Endothelial cell of umbilical vein (primary cell): ENCODE measurements at regions not wholly inside any gene's neighbourhood (a gene's known extent, or its start where the extent isn't known, plus 50 kb on each side); places are given as distances from the start of the nearest gene placed in this dataset.

Source experiments
- BruUV-seq: library from RNA; stranded (reverse); fragments of 400-500 nt; replicated peaks from 2 replicates; lab custom pipeline; 2021; lab: Mats Ljungman, UMichigan
- CTCF ChIA-PET: fragments of 300-600, 350-600 bp; sonication (Branson Sonifier 250); formaldehyde crosslinking; loops from one replicate; lab custom pipeline; 2021; ENCODE audit warnings: antibody characterized with exemption, inconsistent platforms; lab: Charles Lee
- POLR2A ChIA-PET: fragments of 300-600, 350-600 bp; sonication (Branson Sonifier 250); formaldehyde crosslinking; loops from one replicate; lab custom pipeline; 2021; ENCODE audit warnings: antibody characterized with exemption, inconsistent platforms; lab: Charles Lee
- DNase-seq: peaks from one replicate; pipeline ENCODE4 v3.0.0-alpha.2; 2011; ENCODE audit warnings: low read depth, low spot score
- FAIRE-seq: peaks from 2 replicates; lab custom pipeline; 2011; peaks lifted over from hg19 to GRCh38; lab: Jason Lieb, UNC
- H2AFZ ChIP-seq: 2 replicates; pipeline ENCODE4 v1.6.0; 2012; ENCODE audit warnings: low read depth, low read length, control low read depth, inconsistent platforms
- H3K27ac ChIP-seq: 2 replicates; pipeline ENCODE4 v1.5.1; 2011; ENCODE audit warnings: low read depth, mild to moderate bottlenecking, control low read depth, low read length, moderate library complexity; ENCODE audit not compliant: insufficient read depth
- H3K27me3 ChIP-seq, 2 experiments: 2 replicates each; pipeline versions ENCODE4 v1.6.0 to v1.6.1; 2011; ENCODE audit warnings: low read length in 2 of 2, mixed read lengths in 1 of 2; ENCODE audit not compliant: control insufficient read depth in 2 of 2, insufficient read depth in 2 of 2
- H3K36me3 ChIP-seq, 2 experiments: 2 replicates in 1 of 2; 3 replicates in 1 of 2; pipeline ENCODE4 v1.5.1; 2011; ENCODE audit warnings: low read length in 2 of 2, mild to moderate bottlenecking in 1 of 2, moderate library complexity in 1 of 2; ENCODE audit not compliant: control insufficient read depth in 2 of 2, insufficient read depth in 2 of 2; ENCODE audit errors: extremely low read depth in 1 of 2
- H3K4me1 ChIP-seq: 3 replicates; pipeline ENCODE4 v1.5.1; 2011; ENCODE audit warnings: mild to moderate bottlenecking, low read length; ENCODE audit not compliant: control insufficient read depth, insufficient read depth; ENCODE audit errors: extremely low read depth
- H3K4me2 ChIP-seq: 2 replicates; pipeline ENCODE4 v1.6.1; 2011; ENCODE audit warnings: low read length, control low read depth, mixed read lengths; ENCODE audit not compliant: insufficient read depth
- H3K4me3 ChIP-seq, 3 experiments: fragments of 200-600 bp in 1 of 3; sonication (generic), shearing (Covaris generic) in 1 of 3; replicated peaks in 1 of 3; 2 replicates each; pipeline ENCODE4 v1.5.1; 2011 to 2016; ENCODE audit warnings: control low read depth in 3 of 3, low read length in 3 of 3, mild to moderate bottlenecking in 2 of 3, inconsistent platforms in 1 of 3, low read depth in 1 of 3, moderate library complexity in 1 of 3; ENCODE audit not compliant: insufficient read depth in 1 of 3
- H3K79me2 ChIP-seq: 2 replicates; pipeline ENCODE4 v1.6.0; 2012; ENCODE audit warnings: low read length, inconsistent platforms; ENCODE audit not compliant: control insufficient read depth, insufficient read depth
- H3K9ac ChIP-seq: replicated peaks from 2 replicates; pipeline ENCODE3; 2011; ENCODE audit warnings: low read length, control low read depth; ENCODE audit not compliant: insufficient read depth; ENCODE audit errors: extremely low read depth
- H3K9me1 ChIP-seq: replicated peaks from 3 replicates; pipeline ENCODE4 v1.6.0; 2011; ENCODE audit warnings: mild to moderate bottlenecking, low read length; ENCODE audit not compliant: control insufficient read depth, insufficient read depth; ENCODE audit errors: extremely low read depth
- H3K9me3 ChIP-seq: replicated peaks from 2 replicates; pipeline ENCODE4 v1.5.1; 2012; ENCODE audit warnings: low read length, inconsistent platforms; ENCODE audit not compliant: control insufficient read depth, insufficient read depth
- H4K20me1 ChIP-seq: replicated peaks from 2 replicates; pipeline ENCODE3; 2011; ENCODE audit warnings: mild to moderate bottlenecking, low read length; ENCODE audit not compliant: control insufficient read depth, insufficient read depth; ENCODE audit errors: extremely low read depth
- CTCF ChIP-seq, 2 donors: IDR thresholded peaks; 1 replicate in 1 of 2; 2 replicates in 1 of 2; pipeline ENCODE4 v1.5.1; 2011; ENCODE audit warnings: low read length in 2 of 2, mild to moderate bottlenecking in 2 of 2, moderate library complexity in 2 of 2, control low read depth in 1 of 2, inconsistent platforms in 1 of 2, low read depth in 1 of 2; ENCODE audit not compliant: insufficient read depth in 1 of 2; ENCODE audit errors: extremely low read depth in 1 of 2
- EZH2 ChIP-seq: IDR thresholded peaks from 2 replicates; pipeline ENCODE4 v1.6.1; 2012; ENCODE audit warnings: borderline replicate concordance, low read depth, mild to moderate bottlenecking, moderate library complexity, low read length, inconsistent platforms; ENCODE audit not compliant: severe bottlenecking
- FOS ChIP-seq: IDR thresholded peaks from 2 replicates; pipeline ENCODE4 v1.6.1; 2011; ENCODE audit warnings: mild to moderate bottlenecking, low read length, moderate library complexity, borderline replicate concordance; ENCODE audit not compliant: insufficient read depth
- GATA2 ChIP-seq: IDR thresholded peaks from 2 replicates; pipeline ENCODE4 v1.7.0; 2011; ENCODE audit warnings: low read depth, mild to moderate bottlenecking, moderate library complexity, mixed read lengths, low read length; ENCODE audit not compliant: insufficient read length, insufficient read depth
- JUN ChIP-seq: IDR thresholded peaks from 2 replicates; pipeline ENCODE4 v1.6.1; 2011; ENCODE audit warnings: borderline replicate concordance, low read depth; ENCODE audit not compliant: insufficient read length, insufficient read depth
- MAX ChIP-seq: IDR thresholded peaks from 2 replicates; pipeline ENCODE4 v1.6.1; 2011; ENCODE audit not compliant: insufficient read depth, insufficient read length
- MYC ChIP-seq: IDR thresholded peaks from one replicate; pipeline ENCODE4 v1.6.1; 2011; ENCODE audit warnings: mild to moderate bottlenecking, low read depth, low read length
- POLR2A ChIP-seq: IDR thresholded peaks from 2 replicates; pipeline ENCODE4 v1.6.1; 2012; ENCODE audit warnings: low read depth, mild to moderate bottlenecking, control low read depth, low read length
- POLR2AphosphoS5 ChIP-seq: IDR thresholded peaks from 2 replicates; pipeline ENCODE4 v1.6.1; 2012; ENCODE audit warnings: low read depth, mild to moderate bottlenecking, control low read depth, low read length, moderate library complexity; ENCODE audit not compliant: insufficient read depth
- dilution Hi-C: fragments of 300-500 bp; cut with MboI; formaldehyde crosslinking; loops from one replicate; pipeline ENCODE4 v1.15.0; 2019; ENCODE audit warnings: low sequenced_read_pairs; ENCODE audit not compliant: extremely low pct_ligation_motif_present
- intact Hi-C: fragments of 100-400 bp; cut with micrococcal nuclease; formaldehyde crosslinking; loops from one replicate; pipeline ENCODE4 v1.10.0; 2022

- CTCF ChIA-PET: no interaction called here
- Histone ChIP-seq H3K9ac (no peak overlapping the region), H3K9me3 (no peaks in the 10 kb centered on the region), H3K36me3 (no peaks in the 10 kb centered on the region), H3K4me2 (no peak overlapping the region), H3K4me1 (no peaks in the 10 kb centered on the region), H4K20me1 (no peaks in the 10 kb centered on the region), H2AFZ (no peak overlapping the region), H3K79me2 (no peaks in the 10 kb centered on the region), H3K27ac (no peak overlapping the region), H3K9me1 (no peaks in the 10 kb centered on the region), H3K4me3 (no peak overlapping the region), H3K27me3 (no peaks in the 10 kb centered on the region)
- dilution Hi-C loops: no loop called here
- FAIRE-seq (no peak), DNase-seq (no peak)
- POLR2A ChIA-PET: no interaction called here
- BruUV-seq: no TSS peak
- TF ChIP-seq POLR2A (no peak), EZH2 (no peak), GATA2 (no peak), MAX (no peak), MYC (no peak), FOS (no peak), CTCF (IDR thresholded peaks at IDR 0.05; ENCODE audit: extremely low read depth in 1 of 2, insufficient read depth in 1 of 2, low read depth in 1 of 2, low read length in 2 of 2) (no peak), POLR2AphosphoS5 (no peak), JUN (no peak)
- intact Hi-C loops: no loop called here
Observed at GRCh38 chr11:104484804-104485554, 321.0 kb upstream of the PDGFD start.
